Pancreas (tissue), 10 donors: ENCODE measurements at regions not wholly inside any gene's neighbourhood (a gene's known extent, or its start where the extent isn't known, plus 50 kb on each side); places are given as distances from the start of the nearest gene placed in this dataset.

Source experiments
- ATAC-seq, 4 donors: fragments of 200-7000 bp; cut with Tn5 transposase; one replicate each; pipeline versions ENCODE4 v1.8.0 to v1.9.1; 2020; ENCODE audit warnings: mild to moderate bottlenecking in 4 of 4, moderate library complexity in 4 of 4
- DNase-seq, 6 donors: peaks; one replicate each; pipeline ENCODE4 v3.0.0-alpha.2; 2020
- FAIRE-seq: peaks from 2 replicates; lab custom pipeline; 2012; peaks lifted over from hg19 to GRCh38; lab: Jason Lieb, UNC
- H3K27ac ChIP-seq, 4 donors: fragments of 200-600 bp; sonication (generic); 1 replicate in 3 of 4; 2 replicates in 1 of 4; pipeline versions ENCODE4 v1.5.0 to v1.8.0; 2020
- H3K27me3 ChIP-seq, 4 donors: fragments of 200-600 bp; one replicate each; pipeline ENCODE4 v1.8.0; 2021
- H3K36me3 ChIP-seq, 3 donors: fragments of 200-600 bp; sonication (generic) in 1 of 3; one replicate each; pipeline versions ENCODE4 v1.5.0 to v1.8.0; 2020 to 2021
- H3K4me1 ChIP-seq, 3 donors: fragments of 200-600 bp; one replicate each; pipeline ENCODE4 v1.8.0; 2021
- H3K4me3 ChIP-seq, 4 donors: fragments of 200-600 bp; sonication (generic) in 2 of 4; one replicate each; pipeline versions ENCODE4 v1.5.0 to v1.8.0; 2020 to 2021
- H3K9me3 ChIP-seq, 4 donors: fragments of 200-600 bp; one replicate each; pipeline ENCODE4 v1.8.0; 2021
- CTCF ChIP-seq, 4 donors: fragments of 200-600 bp; sonication (generic) in 3 of 4; IDR thresholded peaks; one replicate each; pipeline versions ENCODE4 v1.5.0 to v1.8.0; 2021; ENCODE audit warnings: antibody characterized with exemption in 4 of 4
- WGBS, 2 donors: extraction: QIAGEN DNeasy Blood & Tissue Kit; methylation state at CpG; one replicate each; pipeline ENCODE4 v1.1.7; 2013; 5-methylcytosine and 5-hydroxymethylcytosine counted together
- intact Hi-C, 3 donors: fragments of 100-400 bp; cut with DNase I; formaldehyde crosslinking; loops; one replicate each; pipeline versions ENCODE4 v1.11.1 to v1.14.2; 2022
- donor health status: healthy with polysubstance abuse.
- donor health status: DM: no; HTN: no; CAD: no; lungs with moderate emphysema.
- donor health status: DM: no; HTN: no; CAD: no.
- donor health status: control.
- donor health status: control.
- donor health status: Bipolar disorder and iron deficiency.
- donor health status: DM: yes; HTN: yes; CAD: no.
- donor health status: DM: no; HTN: no; CAD: no.
- donor health status: DM: no; HTN: no; CAD: no.
- donor health status: DM: yes; HTN: yes; CAD: no.

- no peaks in the 10 kb centered on the region for H3K36me3 ChIP-seq
- WGBS, 2 donors = 56 to 62% methylated on average over 8 of the region's 8 CpGs
- TF ChIP-seq CTCF (IDR thresholded peaks at IDR 0.05) = no peak
- ATAC-seq (peak in 1 of 4 donors; percentile 16), DNase-seq (no peak), FAIRE-seq (no peak)
- no peaks in the 10 kb centered on the region for H3K27me3 ChIP-seq
- H3K4me3 ChIP-seq = no peak overlapping the region
- peaks cover 10 to 35% (median 31%) of the 10 kb centered on the region in 3 donors for H3K4me1 ChIP-seq
- intact Hi-C loops = no loop called here
- H3K27ac ChIP-seq = peak overlapping the region in 2 of 4 donors; percentile 15 to 53
- H3K9me3 ChIP-seq = no peaks in the 10 kb centered on the region
Observed at GRCh38 chr11:19430754-19431398, 190.1 kb upstream of the E2F8 start.

- WGBS, 2 donors = 45 to 49% methylated on average over 7 of the region's 7 CpGs
- Histone ChIP-seq H3K27me3 (no peaks in the 10 kb centered on the region), H3K4me1 (peaks cover 10 to 35% (median 31%) of the 10 kb centered on the region in 3 donors), H3K36me3 (no peaks in the 10 kb centered on the region), H3K4me3 (no peak overlapping the region), H3K27ac (peak overlapping the region in 2 of 4 donors; percentile 15 to 53), H3K9me3 (no peaks in the 10 kb centered on the region)
- intact Hi-C loops = no loop called here
- no peak for FAIRE-seq
- ATAC-seq = peak; percentile 60 to 73 (median 70)
- peak in 3 of 6 donors; percentile 44 to 54 (median 46) for DNase-seq
- TF ChIP-seq CTCF (IDR thresholded peaks at IDR 0.05) = no peak
Observed at GRCh38 chr11:19430346-19430745, 189.6 kb upstream of the E2F8 start.

GRCh38 chr11:19429108-19429760, 188.5 kb upstream of the E2F8 start:
- 35 to 37% methylated on average over 3 of the region's 3 CpGs for WGBS, 2 donors

GRCh38 chr11:19428206-19429002, 187.7 kb upstream of the E2F8 start:
- 52 to 59% methylated on average over 8 of the region's 8 CpGs for WGBS, 2 donors
- intact Hi-C loops = no loop called here
- no peaks in the 10 kb centered on the region for H3K9me3 ChIP-seq
- no peak for TF ChIP-seq CTCF (IDR thresholded peaks at IDR 0.05)
- DNase-seq = no peak
- no peaks in the 10 kb centered on the region for H3K36me3 ChIP-seq
- H3K27ac ChIP-seq = peak overlapping the region in 2 of 4 donors; percentile 3 to 53
- FAIRE-seq = no peak
- peaks cover 10 to 35% (median 31%) of the 10 kb centered on the region in 3 donors for H3K4me1 ChIP-seq
- no peaks in the 10 kb centered on the region for H3K27me3 ChIP-seq
- ATAC-seq = peak; percentile 49 to 70 (median 54)
- H3K4me3 ChIP-seq = no peak overlapping the region

More at GRCh38 chr11:19429108-19429760, 188.5 kb upstream of the E2F8 start:
- FAIRE-seq (no peak), ATAC-seq (peak; percentile 63 to 80 (median 69)), DNase-seq (peak in 2 of 6 donors; percentile 33 to 56)
- peaks cover 10 to 35% (median 31%) of the 10 kb centered on the region in 3 donors for H3K4me1 ChIP-seq
- H3K36me3 ChIP-seq = no peaks in the 10 kb centered on the region
- peak overlapping the region in 2 of 4 donors; percentile 3 to 53 for H3K27ac ChIP-seq
- no peaks in the 10 kb centered on the region for H3K27me3 ChIP-seq
- H3K4me3 ChIP-seq = no peak overlapping the region
- no peaks in the 10 kb centered on the region for H3K9me3 ChIP-seq
- intact Hi-C loops = no loop called here
- TF ChIP-seq CTCF (IDR thresholded peaks at IDR 0.05) = no peak
